ENCODE measurements at regions not wholly inside any gene's neighbourhood (a gene's known extent, or its start where the extent isn't known, plus 50 kb on each side); places are given as distances from the start of the nearest gene placed in this dataset.

DNA sequence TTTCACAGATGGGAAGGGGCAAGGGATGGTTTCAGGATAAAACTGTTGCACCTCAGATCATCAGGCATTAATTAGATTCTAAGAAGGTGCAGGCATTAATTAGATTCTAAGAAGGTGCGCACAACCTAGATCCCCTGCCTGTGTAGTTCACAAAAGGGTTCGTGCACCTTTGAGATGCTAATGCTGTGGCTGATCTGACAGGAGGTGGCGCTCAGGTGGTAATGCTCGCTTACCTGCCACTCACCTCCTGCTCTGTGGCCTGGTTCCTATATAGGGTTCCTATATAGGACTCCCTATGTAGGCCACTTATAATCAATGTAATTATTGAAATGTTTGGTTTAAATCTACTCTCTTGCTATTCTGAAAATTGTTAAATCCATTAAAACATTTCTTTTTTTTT is 171.0 kb downstream of the MSX2 start:
- TF ChIP-seq, protein P1, sequence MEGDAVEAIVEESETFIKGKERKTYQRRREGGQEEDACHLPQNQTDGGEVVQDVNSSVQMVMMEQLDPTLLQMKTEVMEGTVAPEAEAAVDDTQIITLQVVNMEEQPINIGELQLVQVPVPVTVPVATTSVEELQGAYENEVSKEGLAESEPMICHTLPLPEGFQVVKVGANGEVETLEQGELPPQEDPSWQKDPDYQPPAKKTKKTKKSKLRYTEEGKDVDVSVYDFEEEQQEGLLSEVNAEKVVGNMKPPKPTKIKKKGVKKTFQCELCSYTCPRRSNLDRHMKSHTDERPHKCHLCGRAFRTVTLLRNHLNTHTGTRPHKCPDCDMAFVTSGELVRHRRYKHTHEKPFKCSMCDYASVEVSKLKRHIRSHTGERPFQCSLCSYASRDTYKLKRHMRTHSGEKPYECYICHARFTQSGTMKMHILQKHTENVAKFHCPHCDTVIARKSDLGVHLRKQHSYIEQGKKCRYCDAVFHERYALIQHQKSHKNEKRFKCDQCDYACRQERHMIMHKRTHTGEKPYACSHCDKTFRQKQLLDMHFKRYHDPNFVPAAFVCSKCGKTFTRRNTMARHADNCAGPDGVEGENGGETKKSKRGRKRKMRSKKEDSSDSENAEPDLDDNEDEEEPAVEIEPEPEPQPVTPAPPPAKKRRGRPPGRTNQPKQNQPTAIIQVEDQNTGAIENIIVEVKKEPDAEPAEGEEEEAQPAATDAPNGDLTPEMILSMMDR (IDR thresholded peaks at IDR 0.05) = no peak
- TF ChIP-seq POLR2A (IDR thresholded peaks at IDR 0.05) = no peak

Data from right lobe of liver (tissue), 4 donors.